SK-N-SH treated with all-trans-retinoic acid at 6 μM for 48 hours (cell line): ENCODE measurements at regions not wholly inside any gene's neighbourhood (a gene's known extent, or its start where the extent isn't known, plus 50 kb on each side); places are given as distances from the start of the nearest gene placed in this dataset.

Experiments used
- ATAC-seq: fragments of 200-7000 bp; cut with Tn5 transposase; 3 replicates; pipeline ENCODE4 v1.9.1; 2020; ENCODE audit warnings: mild to moderate bottlenecking, moderate library complexity
- ARNTL ChIP-seq: fragments of 450-650 bp; formaldehyde crosslinking; IDR thresholded peaks from 2 replicates; pipeline ENCODE4 v1.5.0; 2020; ENCODE audit warnings: low read depth, mild to moderate bottlenecking, moderate library complexity, borderline replicate concordance
- BACH2 ChIP-seq: fragments of 250-450 bp; sonication (Bioruptor Pico); IDR thresholded peaks from 2 replicates; pipeline ENCODE4 v1.9.0; 2021; ENCODE audit warnings: mild to moderate bottlenecking, borderline replicate concordance
- CREB5 ChIP-seq: fragments of 250-450 bp; sonication (Bioruptor Pico); IDR thresholded peaks from 2 replicates; pipeline ENCODE4 v1.5.1; 2020; ENCODE audit warnings: low read depth, mild to moderate bottlenecking, moderate library complexity
- CSRNP3 ChIP-seq: fragments of 250-450 bp; sonication (Bioruptor Pico); IDR thresholded peaks from 2 replicates; pipeline ENCODE4 v1.5.1; 2021; ENCODE audit warnings: mild to moderate bottlenecking, moderate library complexity
- ESRRG ChIP-seq: fragments of 250-450 bp; sonication (Bioruptor Pico); IDR thresholded peaks from 2 replicates; pipeline ENCODE4 v1.6.1; 2021; ENCODE audit warnings: mild to moderate bottlenecking
- GLIS3 ChIP-seq: fragments of 250-450 bp; sonication (Bioruptor Pico); IDR thresholded peaks from 2 replicates; pipeline ENCODE4 v1.5.0; 2020; ENCODE audit warnings: mild to moderate bottlenecking, moderate library complexity
- ISL1 ChIP-seq: fragments of 250-450 bp; sonication (Bioruptor Pico); IDR thresholded peaks from 2 replicates; pipeline ENCODE4 v2.1.2; 2022; ENCODE audit warnings: mild to moderate bottlenecking, moderate library complexity
- OSR1 ChIP-seq: fragments of 250-450 bp; sonication (Bioruptor Pico); IDR thresholded peaks from 2 replicates; pipeline ENCODE4 v1.8.0; 2022; ENCODE audit warnings: moderate library complexity, mild to moderate bottlenecking, inconsistent platforms
- PATZ1 ChIP-seq: fragments of 250-450 bp; sonication (Bioruptor Pico); IDR thresholded peaks from 2 replicates; pipeline ENCODE4 v1.8.0; 2020; ENCODE audit warnings: mild to moderate bottlenecking, moderate library complexity, borderline replicate concordance
- POU6F1 ChIP-seq: fragments of 250-450 bp; sonication (Bioruptor Pico); IDR thresholded peaks from 2 replicates; pipeline ENCODE4 v1.8.0; 2021; ENCODE audit warnings: low read depth, mild to moderate bottlenecking, moderate library complexity, borderline replicate concordance
- PPARA ChIP-seq: fragments of 250-450 bp; sonication (Bioruptor Pico); IDR thresholded peaks from 2 replicates; pipeline ENCODE4 v1.5.0; 2020; ENCODE audit warnings: mild to moderate bottlenecking, borderline replicate concordance
- RARB ChIP-seq: fragments of 250-450 bp; sonication (Bioruptor Pico); IDR thresholded peaks from 2 replicates; pipeline ENCODE4 v1.8.0; 2021; ENCODE audit warnings: mild to moderate bottlenecking, moderate library complexity
- SNAI2 ChIP-seq: fragments of 250-450 bp; sonication (Bioruptor Pico); IDR thresholded peaks from 2 replicates; pipeline ENCODE4 v1.5.0; 2020; ENCODE audit warnings: mild to moderate bottlenecking, moderate library complexity
- TCF4 ChIP-seq: fragments of 250-450 bp; sonication (Bioruptor Pico); IDR thresholded peaks from 2 replicates; pipeline ENCODE4 v1.8.0; 2021; ENCODE audit warnings: mild to moderate bottlenecking, moderate library complexity, borderline replicate concordance
- TOX ChIP-seq: fragments of 250-450 bp; sonication (Bioruptor Pico); IDR thresholded peaks from 2 replicates; pipeline ENCODE4 v1.8.0; 2021; ENCODE audit warnings: mild to moderate bottlenecking, moderate library complexity, borderline replicate concordance
- TSHZ2 ChIP-seq: fragments of 250-450 bp; sonication (Bioruptor Pico); IDR thresholded peaks from 2 replicates; pipeline ENCODE4 v1.5.0; 2020; ENCODE audit warnings: mild to moderate bottlenecking, moderate library complexity
- ZC3H10 ChIP-seq: fragments of 250-450 bp; sonication (Bioruptor Pico); IDR thresholded peaks from 2 replicates; pipeline ENCODE4 v1.5.1; 2021; ENCODE audit warnings: mild to moderate bottlenecking, moderate library complexity
- ZFP3 ChIP-seq: fragments of 250-450 bp; sonication (Bioruptor Pico); IDR thresholded peaks from 2 replicates; pipeline ENCODE4 v1.5.0; 2020; ENCODE audit warnings: mild to moderate bottlenecking, moderate library complexity
- ZFP30 ChIP-seq: fragments of 450-650 bp; formaldehyde crosslinking; IDR thresholded peaks from 2 replicates; pipeline ENCODE4 v1.5.0; 2022; ENCODE audit warnings: mild to moderate bottlenecking, moderate library complexity
- ZNF565 ChIP-seq: fragments of 450-650 bp; formaldehyde crosslinking; conservative IDR thresholded peaks from 2 replicates; pipeline ENCODE4 v1.5.0; 2020; ENCODE audit warnings: low read depth, mild to moderate bottlenecking, moderate library complexity
- ZNF70 ChIP-seq: fragments of 450-650 bp; formaldehyde crosslinking; IDR thresholded peaks from 2 replicates; pipeline ENCODE4 v1.5.0; 2020; ENCODE audit warnings: mild to moderate bottlenecking, moderate library complexity

GRCh38 chr6:80832337-80832736 lies 725.9 kb downstream of the BCKDHB start:
- no peak for TF ChIP-seq CSRNP3 (CRISPR knock-in tag)
- no peak for TF ChIP-seq TCF4 (CRISPR knock-in tag)
- no peak for TF ChIP-seq OSR1 (CRISPR knock-in tag)
- TF ChIP-seq POU6F1: no peak
- no peak for TF ChIP-seq ARNTL (CRISPR knock-in tag)
- TF ChIP-seq RARB: no peak
- no peak for TF ChIP-seq ZNF70 (CRISPR knock-in tag)
- no peak for TF ChIP-seq SNAI2
- no peak for TF ChIP-seq ISL1 (CRISPR knock-in tag)
- no peak for TF ChIP-seq ZNF565 (CRISPR knock-in tag)
- no peak for TF ChIP-seq PPARA (CRISPR knock-in tag)

GRCh38 chr6:80793411-80793810 lies 686.9 kb downstream of the BCKDHB start:
- TF ChIP-seq GLIS3 (CRISPR knock-in tag) (no peak), ARNTL (CRISPR knock-in tag) (no peak), TSHZ2 (no peak), RARB (no peak), TOX (CRISPR knock-in tag) (no peak), TCF4 (CRISPR knock-in tag) (no peak), ZFP3 (no peak), POU6F1 (no peak), ZNF70 (CRISPR knock-in tag) (no peak), CSRNP3 (CRISPR knock-in tag) (no peak), PATZ1 (no peak), ZC3H10 (CRISPR knock-in tag) (no peak), ESRRG (no peak), CREB5 (CRISPR knock-in tag) (no peak), ZFP30 (no peak), BACH2 (no peak)
- no peak for ATAC-seq

More at GRCh38 chr6:80832337-80832736, 725.9 kb downstream of the BCKDHB start:
- no peak for ATAC-seq
